COLO829 (cell line): ENCODE measurements at regions not wholly inside any gene's neighbourhood (a gene's known extent, or its start where the extent isn't known, plus 50 kb on each side); places are given as distances from the start of the nearest gene placed in this dataset.

Experiments
- DNase-seq: peaks from one replicate; pipeline ENCODE4 v3.0.0; 2012; ENCODE audit warnings: low spot score

- DNase-seq = no peak
Measured at GRCh38 chr17:77684803-77685798, 273.4 kb upstream of the TNRC6C start.

GRCh38 chr17:77685881-77686486 lies 272.5 kb upstream of the TNRC6C start:
- DNase-seq = no peak

- no peak for DNase-seq
Measured at GRCh38 chr17:77686903-77687302, 271.6 kb upstream of the TNRC6C start.

GRCh38 chr17:77687417-77687816 lies 271.1 kb upstream of the TNRC6C start:
- DNase-seq = no peak

GRCh38 chr17:77687921-77688320 lies 270.6 kb upstream of the TNRC6C start:
- DNase-seq = no peak

GRCh38 chr17:77688369-77688768 lies 270.1 kb upstream of the TNRC6C start:
- DNase-seq = no peak

- DNase-seq = no peak
Measured at GRCh38 chr17:77690271-77691161, 268.0 kb upstream of the TNRC6C start.

GRCh38 chr17:77691216-77692085 lies 267.1 kb upstream of the TNRC6C start:
- DNase-seq = no peak

- peak; percentile 43 for DNase-seq
Measured at GRCh38 chr17:77692571-77693161, 265.8 kb upstream of the TNRC6C start.

GRCh38 chr17:77693301-77693700 lies 265.2 kb upstream of the TNRC6C start:
- DNase-seq = no peak

- DNase-seq = no peak
Measured at GRCh38 chr17:77693776-77694175, 264.7 kb upstream of the TNRC6C start.

GRCh38 chr17:77694391-77695363 lies 263.8 kb upstream of the TNRC6C start:
- DNase-seq = no peak

- no peak for DNase-seq
Measured at GRCh38 chr17:77695386-77695785, 263.1 kb upstream of the TNRC6C start.

- no peak for DNase-seq
Measured at GRCh38 chr17:77696151-77696720, 262.3 kb upstream of the TNRC6C start.

GRCh38 chr17:77696721-77697460 lies 261.6 kb upstream of the TNRC6C start:
- no peak for DNase-seq

- no peak for DNase-seq
Measured at GRCh38 chr17:77697480-77698400, 260.8 kb upstream of the TNRC6C start.

- no peak for DNase-seq
Measured at GRCh38 chr17:77698903-77699623, 259.4 kb upstream of the TNRC6C start.
